A673 (cell line): ENCODE measurements at regions not wholly inside any gene's neighbourhood (a gene's known extent, or its start where the extent isn't known, plus 50 kb on each side); places are given as distances from the start of the nearest gene placed in this dataset.

Experiments
- CTCF ChIP-seq: fragments of 300-800, 200-600 bp; sonication (generic); conservative IDR thresholded peaks from 2 replicates; pipeline ENCODE4 v1.5.1; 2017; ENCODE audit warnings: low read depth, mild to moderate bottlenecking, antibody characterized with exemption, low read length, moderate library complexity, mixed read lengths
- EZH2 ChIP-seq: fragments of 200-600 bp; sonication (generic); IDR thresholded peaks from 2 replicates; pipeline ENCODE4 v1.6.1; 2017; ENCODE audit warnings: borderline replicate concordance, low read depth, mild to moderate bottlenecking, mixed read lengths, antibody characterized with exemption, low read length; ENCODE audit not compliant: poor library complexity, severe bottlenecking

DNA sequence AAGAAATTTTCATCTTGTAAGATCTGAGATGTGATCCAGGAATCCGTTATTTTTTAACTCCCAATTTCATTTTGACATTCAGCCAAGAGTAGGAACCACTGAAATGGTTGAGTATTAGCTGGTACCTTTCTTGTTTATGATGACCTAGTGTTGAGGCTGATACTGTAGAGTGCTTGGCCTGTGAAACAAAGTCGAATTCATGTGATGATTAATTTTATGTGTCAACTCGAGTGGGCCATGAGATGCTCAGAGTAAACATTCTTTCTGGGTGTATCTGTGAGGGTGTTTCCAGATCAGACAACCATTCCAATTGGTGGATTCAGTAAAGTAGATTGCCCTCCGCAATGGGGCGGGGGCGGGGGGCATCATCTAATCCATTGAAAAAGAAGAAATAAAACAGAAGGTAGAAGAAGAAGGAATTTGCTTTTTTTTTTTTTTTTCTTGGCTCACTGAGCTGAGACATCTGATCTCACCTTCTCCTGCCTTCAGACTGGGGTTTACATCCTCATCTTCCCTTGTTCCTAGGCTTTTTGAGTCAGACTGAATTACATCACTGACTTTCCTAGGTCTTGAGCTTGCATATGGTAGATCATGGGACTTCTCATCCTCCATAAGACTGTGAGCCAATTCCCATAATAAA, 264.6 kb upstream of the KCNJ16 start:
- no peak for TF ChIP-seq EZH2
- TF ChIP-seq CTCF, result no peak
